HepG2 (cell line): ENCODE measurements at regions not wholly inside any gene's neighbourhood (a gene's known extent, or its start where the extent isn't known, plus 50 kb on each side); places are given as distances from the start of the nearest gene placed in this dataset.

Experiments
- ESRRA ChIP-seq: sonication (generic); formaldehyde crosslinking; IDR thresholded peaks from 2 replicates; pipeline ENCODE4 v1.5.1; 2020; ENCODE audit warnings: mild to moderate bottlenecking, low read depth, missing genetic modification reagents
- NFKBIZ ChIP-seq: IDR thresholded peaks from 2 replicates; pipeline ENCODE4 v1.6.1; 2018; ENCODE audit warnings: missing genetic modification reagents, missing compliant biosample characterization
- POLR2AphosphoS5 ChIP-seq: IDR thresholded peaks from 2 replicates; pipeline ENCODE4 v1.6.1; 2012; ENCODE audit warnings: low read depth, low read length
- TF ChIP-seq, protein P1 (sequence below): sonication (generic); formaldehyde crosslinking; IDR thresholded peaks from 2 replicates; pipeline ENCODE4 v1.5.0; 2020; ENCODE audit warnings: mild to moderate bottlenecking, missing genetic modification reagents, moderate library complexity

DNA sequence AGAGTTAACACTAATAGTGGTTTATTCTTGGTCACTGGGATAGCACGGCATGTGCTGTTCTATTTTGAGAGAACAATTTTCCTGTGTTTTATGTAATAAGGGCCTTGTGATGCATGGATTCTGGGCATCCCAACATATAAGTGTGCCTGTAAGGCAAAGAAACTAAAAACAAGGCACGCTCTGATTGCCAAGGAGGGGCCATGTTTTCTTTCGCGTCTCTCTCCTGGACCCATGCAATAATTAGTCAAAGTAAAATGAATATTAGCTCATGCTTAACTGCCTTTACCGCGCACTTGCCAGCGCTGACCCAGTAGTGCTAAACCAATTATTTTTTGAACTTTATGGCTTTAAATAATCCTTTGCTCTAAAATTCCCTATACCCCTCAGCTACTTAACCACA lies 140.9 kb downstream of the PSAT1 start:
- TF ChIP-seq ESRRA (CRISPR knock-in tag) (no peak), POLR2AphosphoS5 (no peak), NFKBIZ (CRISPR knock-in tag) (no peak)
- TF ChIP-seq, protein P1, sequence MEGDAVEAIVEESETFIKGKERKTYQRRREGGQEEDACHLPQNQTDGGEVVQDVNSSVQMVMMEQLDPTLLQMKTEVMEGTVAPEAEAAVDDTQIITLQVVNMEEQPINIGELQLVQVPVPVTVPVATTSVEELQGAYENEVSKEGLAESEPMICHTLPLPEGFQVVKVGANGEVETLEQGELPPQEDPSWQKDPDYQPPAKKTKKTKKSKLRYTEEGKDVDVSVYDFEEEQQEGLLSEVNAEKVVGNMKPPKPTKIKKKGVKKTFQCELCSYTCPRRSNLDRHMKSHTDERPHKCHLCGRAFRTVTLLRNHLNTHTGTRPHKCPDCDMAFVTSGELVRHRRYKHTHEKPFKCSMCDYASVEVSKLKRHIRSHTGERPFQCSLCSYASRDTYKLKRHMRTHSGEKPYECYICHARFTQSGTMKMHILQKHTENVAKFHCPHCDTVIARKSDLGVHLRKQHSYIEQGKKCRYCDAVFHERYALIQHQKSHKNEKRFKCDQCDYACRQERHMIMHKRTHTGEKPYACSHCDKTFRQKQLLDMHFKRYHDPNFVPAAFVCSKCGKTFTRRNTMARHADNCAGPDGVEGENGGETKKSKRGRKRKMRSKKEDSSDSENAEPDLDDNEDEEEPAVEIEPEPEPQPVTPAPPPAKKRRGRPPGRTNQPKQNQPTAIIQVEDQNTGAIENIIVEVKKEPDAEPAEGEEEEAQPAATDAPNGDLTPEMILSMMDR: no peak
